A673 (cell line): ENCODE measurements at regions not wholly inside any gene's neighbourhood (a gene's known extent, or its start where the extent isn't known, plus 50 kb on each side); places are given as distances from the start of the nearest gene placed in this dataset.
A peak's percentile ranks its signal among the peaks of the same experiment; 100 is the strongest.

Experiments
- BruUV-seq: library from RNA; stranded (reverse); fragments of 400-500 nt; replicated peaks from 2 replicates; lab custom pipeline; 2021; lab: Mats Ljungman, UMichigan
- CTCF ChIA-PET: fragments of 300-600 bp; sonication (Branson Sonifier 250); formaldehyde crosslinking; loops from one replicate; lab custom pipeline; 2022; ENCODE audit warnings: antibody characterized with exemption; lab: Charles Lee
- POLR2A ChIA-PET: fragments of 300-600 bp; sonication (Branson Sonifier 250); formaldehyde crosslinking; loops from one replicate; lab custom pipeline; 2022; ENCODE audit warnings: antibody characterized with exemption; ENCODE audit not compliant: low non-redundant PET; lab: Charles Lee
- DNase-seq: peaks from one replicate; pipeline ENCODE4 v3.0.0-alpha.2; 2015; ENCODE audit warnings: low spot score
- H3K27ac ChIP-seq: fragments of 200-600 bp; sonication (generic); 2 replicates; pipeline ENCODE4 v1.5.1; 2016; ENCODE audit warnings: mixed run types, low read depth, mild to moderate bottlenecking, mixed read lengths, antibody characterized with exemption, low read length; ENCODE audit not compliant: poor library complexity, severe bottlenecking
- H3K27me3 ChIP-seq: fragments of 200-600 bp; sonication (generic); replicated peaks from 2 replicates; pipeline ENCODE4 v1.6.1; 2017; ENCODE audit warnings: mixed run types, low read depth, mild to moderate bottlenecking, mixed read lengths, antibody characterized with exemption, low read length; ENCODE audit not compliant: insufficient read depth, poor library complexity
- H3K36me3 ChIP-seq: fragments of 200-600 bp; sonication (generic); 2 replicates; pipeline ENCODE4 v1.6.1; 2016; ENCODE audit warnings: mixed run types, mild to moderate bottlenecking, mixed read lengths, antibody characterized with exemption, low read length; ENCODE audit not compliant: insufficient read depth, poor library complexity, severe bottlenecking
- H3K4me1 ChIP-seq: fragments of 200-600 bp; sonication (generic); 2 replicates; pipeline ENCODE4 v1.6.1; 2017; ENCODE audit warnings: mixed run types, mild to moderate bottlenecking, mixed read lengths, antibody characterized with exemption, low read length; ENCODE audit not compliant: insufficient read depth, poor library complexity, severe bottlenecking
- H3K4me3 ChIP-seq: fragments of 200-600 bp; sonication (generic); 2 replicates; pipeline ENCODE4 v1.5.1; 2016; ENCODE audit warnings: low read depth, mixed run types, mild to moderate bottlenecking, mixed read lengths, low read length; ENCODE audit not compliant: poor library complexity, severe bottlenecking
- H3K9me3 ChIP-seq: fragments of 200-600 bp; sonication (generic); 2 replicates; pipeline ENCODE4 v1.6.1; 2016; ENCODE audit warnings: mixed run types, low read depth, mild to moderate bottlenecking, mixed read lengths, antibody characterized with exemption, low read length; ENCODE audit not compliant: poor library complexity, severe bottlenecking
- EZH2 ChIP-seq: fragments of 200-600 bp; sonication (generic); IDR thresholded peaks from 2 replicates; pipeline ENCODE4 v1.6.1; 2017; ENCODE audit warnings: borderline replicate concordance, low read depth, mild to moderate bottlenecking, mixed read lengths, antibody characterized with exemption, low read length; ENCODE audit not compliant: poor library complexity, severe bottlenecking
- intact Hi-C: fragments of 100-400 bp; cut with micrococcal nuclease; formaldehyde crosslinking; loops from one replicate; pipeline ENCODE4 v1.10.0; 2022; ENCODE audit not compliant: unreplicated experiment
- TF ChIP-seq, protein P1 (sequence below): fragments of 300-800, 200-600 bp; sonication (generic); conservative IDR thresholded peaks from 2 replicates; pipeline ENCODE4 v1.5.1; 2017; ENCODE audit warnings: low read depth, mild to moderate bottlenecking, antibody characterized with exemption, low read length, moderate library complexity, mixed read lengths

GRCh38 chr5:41610386-41610785 lies 100.0 kb upstream of the PLCXD3 start:
- ChIA-PET POLR2A (no interaction called here), CTCF (no interaction called here)
- H3K4me1 ChIP-seq, result no peaks in the 10 kb centered on the region
- H3K27ac ChIP-seq, result no peak overlapping the region
- H3K36me3 ChIP-seq, result no peaks in the 10 kb centered on the region
- intact Hi-C loops, result no loop called here
- TF ChIP-seq EZH2, result no peak
- TF ChIP-seq, protein P1, sequence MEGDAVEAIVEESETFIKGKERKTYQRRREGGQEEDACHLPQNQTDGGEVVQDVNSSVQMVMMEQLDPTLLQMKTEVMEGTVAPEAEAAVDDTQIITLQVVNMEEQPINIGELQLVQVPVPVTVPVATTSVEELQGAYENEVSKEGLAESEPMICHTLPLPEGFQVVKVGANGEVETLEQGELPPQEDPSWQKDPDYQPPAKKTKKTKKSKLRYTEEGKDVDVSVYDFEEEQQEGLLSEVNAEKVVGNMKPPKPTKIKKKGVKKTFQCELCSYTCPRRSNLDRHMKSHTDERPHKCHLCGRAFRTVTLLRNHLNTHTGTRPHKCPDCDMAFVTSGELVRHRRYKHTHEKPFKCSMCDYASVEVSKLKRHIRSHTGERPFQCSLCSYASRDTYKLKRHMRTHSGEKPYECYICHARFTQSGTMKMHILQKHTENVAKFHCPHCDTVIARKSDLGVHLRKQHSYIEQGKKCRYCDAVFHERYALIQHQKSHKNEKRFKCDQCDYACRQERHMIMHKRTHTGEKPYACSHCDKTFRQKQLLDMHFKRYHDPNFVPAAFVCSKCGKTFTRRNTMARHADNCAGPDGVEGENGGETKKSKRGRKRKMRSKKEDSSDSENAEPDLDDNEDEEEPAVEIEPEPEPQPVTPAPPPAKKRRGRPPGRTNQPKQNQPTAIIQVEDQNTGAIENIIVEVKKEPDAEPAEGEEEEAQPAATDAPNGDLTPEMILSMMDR, result no peak
- H3K4me3 ChIP-seq, result no peak overlapping the region
- peak; percentile 22 for DNase-seq
- H3K27me3 ChIP-seq, result no peaks in the 10 kb centered on the region
- no TSS peak for BruUV-seq
- H3K9me3 ChIP-seq, result no peaks in the 10 kb centered on the region

DNA sequence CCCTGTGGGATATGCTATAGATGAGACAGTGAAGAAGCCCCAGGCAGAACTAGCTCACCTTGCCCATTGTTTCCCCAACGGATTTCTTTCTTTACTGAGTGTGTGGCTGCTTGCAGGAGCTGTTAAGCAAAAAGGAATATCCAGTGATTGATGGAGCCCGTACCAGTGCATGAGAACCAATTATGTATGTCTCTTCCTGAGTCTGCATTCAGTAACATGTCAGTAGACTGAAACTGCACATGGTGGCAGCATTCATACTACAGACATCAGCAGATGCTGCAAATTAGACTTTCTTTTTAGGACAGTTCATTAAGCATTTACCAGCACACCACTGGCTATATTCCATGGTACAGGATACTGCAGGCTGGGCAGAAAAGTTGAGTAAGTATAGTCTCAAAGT lies 90.3 kb upstream of the PLCXD3 start:
- no peak for TF ChIP-seq EZH2
- TF ChIP-seq, protein P1, result no peak
- Histone ChIP-seq H3K4me3 (no peak overlapping the region), H3K36me3 (no peaks in the 10 kb centered on the region), H3K27me3 (no peaks in the 10 kb centered on the region), H3K9me3 (no peaks in the 10 kb centered on the region), H3K4me1 (no peaks in the 10 kb centered on the region), H3K27ac (no peak overlapping the region)
- no peak for DNase-seq
- ChIA-PET CTCF (no interaction called here), POLR2A (no interaction called here)
- no TSS peak for BruUV-seq
- intact Hi-C loops, result no loop called here

DNA sequence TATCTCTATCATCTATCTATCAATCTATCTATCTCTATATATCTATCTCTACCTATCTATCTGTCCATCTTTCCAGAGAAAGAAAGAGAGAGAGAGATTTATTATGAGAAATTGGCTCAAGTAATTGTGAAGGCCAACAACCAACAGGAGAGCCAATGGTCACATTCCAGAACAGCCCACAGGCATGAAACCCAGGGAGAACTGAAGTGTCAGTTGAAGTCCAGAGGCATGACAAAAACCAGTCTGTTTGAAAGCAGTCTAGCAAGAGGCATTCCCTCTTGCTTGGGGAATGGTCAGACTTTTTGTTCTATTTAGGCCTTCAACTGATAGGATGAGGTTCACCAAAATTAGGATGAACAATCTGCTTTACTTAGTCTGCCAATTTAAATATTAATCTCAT lies 87.6 kb upstream of the PLCXD3 start:
- intact Hi-C loops, result no loop called here

More for the DNA sequence above, 87.6 kb upstream of the PLCXD3 start:
- DNase-seq, result no peak
- Histone ChIP-seq H3K4me1 (no peaks in the 10 kb centered on the region), H3K27ac (no peak overlapping the region), H3K9me3 (no peaks in the 10 kb centered on the region), H3K4me3 (no peak overlapping the region), H3K36me3 (no peaks in the 10 kb centered on the region), H3K27me3 (no peaks in the 10 kb centered on the region)
- POLR2A ChIA-PET, result no interaction called here
- TF ChIP-seq, protein P1, result no peak
- no peak for TF ChIP-seq EZH2
- CTCF ChIA-PET, result no interaction called here
- no TSS peak for BruUV-seq
